Gastroesophageal sphincter (tissue), 4 donors: ENCODE measurements at regions not wholly inside any gene's neighbourhood (a gene's known extent, or its start where the extent isn't known, plus 50 kb on each side); places are given as distances from the start of the nearest gene placed in this dataset.

Source experiments
- ATAC-seq: fragments of 150-250 bp; one replicate; pipeline ENCODE4 v1.9.1; 2016; ENCODE audit warnings: mild to moderate bottlenecking, moderate library complexity
- H3K27ac ChIP-seq, 4 donors: fragments of 200-600 bp; sonication (generic) in 3 of 4; 1 replicate in 3 of 4; 2 replicates in 1 of 4; pipeline ENCODE4 v1.5.1; 2016 to 2019
- H3K27me3 ChIP-seq: fragments of 200-600 bp; sonication (generic); one replicate; pipeline ENCODE4 v1.5.1; 2019
- H3K36me3 ChIP-seq, 2 donors: fragments of 200-600 bp; sonication (generic); one replicate each; pipeline ENCODE4 v1.5.1; 2019; ENCODE audit warnings: control low read depth in 1 of 2
- H3K4me1 ChIP-seq, 3 donors: fragments of 200-600 bp; sonication (generic); 1 replicate in 2 of 3; 2 replicates in 1 of 3; pipeline ENCODE4 v1.5.1; 2016 to 2019; ENCODE audit warnings: control low read depth in 2 of 3
- H3K4me3 ChIP-seq, 2 donors: fragments of 200-600 bp; sonication (generic); one replicate each; pipeline ENCODE4 v1.5.1; 2019; ENCODE audit warnings: mild to moderate bottlenecking in 1 of 2, moderate library complexity in 1 of 2
- H3K9me3 ChIP-seq, 3 donors: fragments of 200-600 bp; sonication (generic); one replicate each; pipeline ENCODE4 v1.5.1; 2017 to 2019; ENCODE audit warnings: control low read depth in 2 of 3
- EP300 ChIP-seq: sonication (generic); formaldehyde crosslinking; IDR thresholded peaks from one replicate; pipeline ENCODE4 v1.6.1; 2017; ENCODE audit warnings: antibody characterized with exemption, mild to moderate bottlenecking
- POLR2A ChIP-seq, 2 donors: fragments of 450-650 bp; IDR thresholded peaks; one replicate each; pipeline ENCODE4 v1.6.1; 2017; ENCODE audit warnings: antibody characterized with exemption in 2 of 2, mild to moderate bottlenecking in 2 of 2, moderate library complexity in 1 of 2
- POLR2AphosphoS5 ChIP-seq: sonication (generic); formaldehyde crosslinking; IDR thresholded peaks from one replicate; pipeline ENCODE4 v1.6.1; 2017; ENCODE audit warnings: antibody characterized with exemption
- WGBS, 2 donors: methylation state at CpG; one replicate each; pipeline ENCODE4 v1.1.5; 2018; ENCODE audit warnings: low coverage in 1 of 2; 5-methylcytosine and 5-hydroxymethylcytosine counted together
- TF ChIP-seq, protein P1 (sequence below), 4 experiments: fragments of 200-600 bp in 2 of 4; fragments of 450-650 bp in 2 of 4; sonication (generic) in 1 of 4; IDR thresholded peaks; one replicate each; pipeline ENCODE4 v1.5.1; 2017 to 2019; ENCODE audit warnings: antibody characterized with exemption in 4 of 4, mild to moderate bottlenecking in 2 of 4, moderate library complexity in 2 of 4

DNA sequence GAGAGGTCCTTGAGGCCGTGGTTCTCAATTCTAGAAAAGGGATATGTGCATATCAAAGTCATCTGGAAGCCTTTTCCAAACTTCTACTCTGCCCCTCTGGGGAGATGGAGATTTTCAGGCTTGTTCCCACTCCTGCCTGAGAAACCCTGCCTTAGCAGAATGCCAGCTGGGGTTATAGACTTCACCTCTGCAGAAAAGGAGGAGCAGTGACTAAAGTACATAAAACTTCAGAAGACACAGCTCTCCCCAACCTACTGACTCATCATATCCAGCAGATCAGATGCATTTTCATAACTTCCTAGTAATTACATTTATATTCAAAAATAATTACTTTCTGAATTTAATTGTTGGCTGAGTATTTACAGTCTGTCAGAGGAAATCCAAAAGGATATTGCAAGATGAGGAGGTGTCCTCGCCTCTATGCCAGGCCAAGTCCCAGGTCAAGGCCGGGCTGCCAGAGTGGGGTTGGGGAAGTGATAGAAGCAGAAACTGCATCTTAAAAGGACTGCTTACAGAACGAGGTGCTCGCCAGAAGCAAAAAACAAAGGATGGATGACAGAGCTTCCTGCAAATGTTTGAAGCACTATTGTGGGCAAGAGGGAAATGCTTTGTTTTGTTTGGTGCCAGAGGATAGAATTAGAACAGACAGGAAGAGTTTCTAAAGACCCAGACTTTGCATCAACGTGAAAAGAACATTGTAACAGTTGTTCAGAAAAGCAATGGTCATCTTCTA, 75.6 kb upstream of the APCDD1 start:
- TF ChIP-seq POLR2A (IDR thresholded peaks at IDR 0.05) (no peak), POLR2AphosphoS5 (no peak), EP300 (no peak)
- TF ChIP-seq, protein P1, sequence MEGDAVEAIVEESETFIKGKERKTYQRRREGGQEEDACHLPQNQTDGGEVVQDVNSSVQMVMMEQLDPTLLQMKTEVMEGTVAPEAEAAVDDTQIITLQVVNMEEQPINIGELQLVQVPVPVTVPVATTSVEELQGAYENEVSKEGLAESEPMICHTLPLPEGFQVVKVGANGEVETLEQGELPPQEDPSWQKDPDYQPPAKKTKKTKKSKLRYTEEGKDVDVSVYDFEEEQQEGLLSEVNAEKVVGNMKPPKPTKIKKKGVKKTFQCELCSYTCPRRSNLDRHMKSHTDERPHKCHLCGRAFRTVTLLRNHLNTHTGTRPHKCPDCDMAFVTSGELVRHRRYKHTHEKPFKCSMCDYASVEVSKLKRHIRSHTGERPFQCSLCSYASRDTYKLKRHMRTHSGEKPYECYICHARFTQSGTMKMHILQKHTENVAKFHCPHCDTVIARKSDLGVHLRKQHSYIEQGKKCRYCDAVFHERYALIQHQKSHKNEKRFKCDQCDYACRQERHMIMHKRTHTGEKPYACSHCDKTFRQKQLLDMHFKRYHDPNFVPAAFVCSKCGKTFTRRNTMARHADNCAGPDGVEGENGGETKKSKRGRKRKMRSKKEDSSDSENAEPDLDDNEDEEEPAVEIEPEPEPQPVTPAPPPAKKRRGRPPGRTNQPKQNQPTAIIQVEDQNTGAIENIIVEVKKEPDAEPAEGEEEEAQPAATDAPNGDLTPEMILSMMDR (IDR thresholded peaks at IDR 0.05) = no peak
- Histone ChIP-seq H3K9me3 (no peaks in the 10 kb centered on the region), H3K27ac (no peak overlapping the region), H3K4me3 (no peak overlapping the region), H3K4me1 (no peaks in the 10 kb centered on the region), H3K36me3 (no peaks in the 10 kb centered on the region), H3K27me3 (peaks cover 14% of the 10 kb centered on the region)
- 64 to 78% methylated on average over 4 to 6 of the region's 6 CpGs for WGBS, 2 donors
- ATAC-seq = no peak

DNA sequence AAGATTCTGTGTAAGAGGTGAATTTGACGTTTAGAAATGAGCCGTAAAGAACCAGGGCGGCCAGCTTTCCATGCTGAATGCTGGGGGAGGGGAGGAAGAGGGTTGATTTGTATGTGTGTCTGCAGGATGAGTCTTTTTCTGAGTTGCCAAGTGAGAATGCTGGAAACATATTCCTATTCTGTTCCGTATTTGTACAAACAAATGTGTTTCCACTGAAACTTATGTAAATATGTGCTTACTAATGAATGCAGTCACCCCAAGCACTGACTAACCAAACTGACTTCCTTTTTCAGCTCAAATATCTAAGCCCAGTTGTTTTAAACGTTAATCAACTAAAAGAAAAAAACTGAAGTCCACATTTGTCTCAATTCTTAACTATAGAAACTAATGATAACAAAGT, 74.9 kb upstream of the APCDD1 start:
- no peak for ATAC-seq
- no peak for TF ChIP-seq POLR2A (IDR thresholded peaks at IDR 0.05)
- no peak for TF ChIP-seq EP300
- TF ChIP-seq, protein P1 (IDR thresholded peaks at IDR 0.05) = no peak
- no peak for TF ChIP-seq POLR2AphosphoS5
- Histone ChIP-seq H3K4me3 (no peak overlapping the region), H3K27me3 (peaks cover 14% of the 10 kb centered on the region), H3K4me1 (no peaks in the 10 kb centered on the region), H3K27ac (no peak overlapping the region), H3K9me3 (no peaks in the 10 kb centered on the region), H3K36me3 (no peaks in the 10 kb centered on the region)
- WGBS, 2 donors = 52 to 64% methylated on average over 5 of the region's 5 CpGs

DNA sequence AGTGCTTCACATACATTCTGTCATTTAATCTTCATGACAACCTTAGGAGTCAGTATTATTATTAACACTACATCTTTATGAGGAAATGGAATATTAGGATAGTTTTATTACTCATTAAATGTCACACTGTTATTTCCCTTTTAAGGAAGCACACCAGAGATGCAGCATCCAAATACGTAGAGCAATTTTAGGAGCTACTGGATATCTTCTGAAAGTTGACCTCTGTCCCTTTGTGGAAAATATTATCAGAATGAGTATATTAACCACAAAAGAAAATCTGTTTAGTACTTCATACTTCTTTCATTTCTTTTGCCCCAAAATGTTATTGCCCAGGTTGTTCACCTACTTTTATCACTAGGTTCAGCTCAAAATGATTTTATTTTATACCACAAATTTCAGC, 72.9 kb upstream of the APCDD1 start:
- no peak overlapping the region for H3K4me3 ChIP-seq
- 42 to 71% methylated on average over 1 of the region's 1 CpG for WGBS, 2 donors
- no peak overlapping the region for H3K27ac ChIP-seq
- H3K4me1 ChIP-seq = no peaks in the 10 kb centered on the region
- peaks cover 17% of the 10 kb centered on the region for H3K27me3 ChIP-seq
- no peak for ATAC-seq
- no peaks in the 10 kb centered on the region for H3K9me3 ChIP-seq
- H3K36me3 ChIP-seq = no peaks in the 10 kb centered on the region
- TF ChIP-seq, protein P1 (IDR thresholded peaks at IDR 0.05) = no peak
- no peak for TF ChIP-seq POLR2A (IDR thresholded peaks at IDR 0.05)
- no peak for TF ChIP-seq POLR2AphosphoS5
- no peak for TF ChIP-seq EP300

DNA sequence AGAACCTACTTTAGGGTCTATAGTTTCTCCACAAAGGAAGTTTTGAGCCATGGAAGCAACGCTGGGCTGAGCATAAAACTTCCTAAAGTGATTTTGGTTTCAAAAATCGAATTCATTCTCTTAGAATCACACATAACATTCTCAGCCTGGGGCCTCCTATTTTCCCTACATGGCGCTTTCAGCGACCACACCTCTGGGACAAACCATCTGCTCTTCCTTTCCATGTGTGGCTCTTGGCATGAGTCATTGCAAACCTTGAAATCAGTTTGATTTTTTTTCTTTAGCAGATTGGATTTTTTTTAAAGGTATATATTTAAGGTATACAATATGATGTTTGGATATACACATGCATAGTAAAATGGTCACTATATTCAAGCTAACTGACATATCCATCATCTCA, 72.5 kb upstream of the APCDD1 start:
- peaks cover 13% of the 10 kb centered on the region for H3K27me3 ChIP-seq
- ATAC-seq = no peak

More for the DNA sequence above, 72.5 kb upstream of the APCDD1 start:
- WGBS, 2 donors = 44 to 85% methylated on average over 4 of the region's 4 CpGs
- Histone ChIP-seq H3K4me1 (no peaks in the 10 kb centered on the region), H3K4me3 (no peak overlapping the region), H3K36me3 (no peaks in the 10 kb centered on the region), H3K27ac (no peak overlapping the region), H3K9me3 (no peaks in the 10 kb centered on the region)
- TF ChIP-seq POLR2A (IDR thresholded peaks at IDR 0.05) = no peak
- no peak for TF ChIP-seq EP300
- TF ChIP-seq, protein P1 (IDR thresholded peaks at IDR 0.05) = no peak
- no peak for TF ChIP-seq POLR2AphosphoS5
